Tibial nerve (tissue), 4 donors: ENCODE measurements at regions not wholly inside any gene's neighbourhood (a gene's known extent, or its start where the extent isn't known, plus 50 kb on each side); places are given as distances from the start of the nearest gene placed in this dataset.
A peak's percentile ranks its signal among the peaks of the same experiment; 100 is the strongest.

Source experiments
- DNase-seq, 2 donors: peaks; one replicate each; pipeline ENCODE4 v3.0.0-alpha.2; 2019; ENCODE audit warnings: low spot score in 2 of 2
- H3K27ac ChIP-seq, 4 donors: fragments of 200-600 bp; sonication (generic) in 3 of 4; one replicate each; pipeline ENCODE4 v1.5.1; 2017 to 2019; ENCODE audit warnings: mild to moderate bottlenecking in 1 of 4
- H3K27me3 ChIP-seq, 2 donors: fragments of 200-600 bp; sonication (generic) in 1 of 2; one replicate each; pipeline versions ENCODE4 v1.5.1 to v1.6.0; 2017 to 2019
- H3K36me3 ChIP-seq, 3 donors: fragments of 200-600 bp; sonication (generic); one replicate each; pipeline ENCODE4 v1.5.1; 2018 to 2019
- H3K4me1 ChIP-seq, 4 donors: fragments of 200-600 bp; sonication (generic) in 3 of 4; one replicate each; pipeline ENCODE4 v1.5.1; 2017 to 2019
- H3K4me3 ChIP-seq, 4 donors: fragments of 200-600 bp; sonication (generic) in 3 of 4; one replicate each; pipeline ENCODE4 v1.5.1; 2017 to 2019; ENCODE audit warnings: mild to moderate bottlenecking in 1 of 4, moderate library complexity in 1 of 4
- H3K9me3 ChIP-seq, 4 donors: fragments of 200-600 bp; sonication (generic) in 3 of 4; one replicate each; pipeline ENCODE4 v1.5.1; 2017 to 2019
- EP300 ChIP-seq, 2 donors: sonication (generic); formaldehyde crosslinking; IDR thresholded peaks; one replicate each; pipeline ENCODE4 v1.6.1; 2017; ENCODE audit warnings: antibody characterized with exemption in 2 of 2, mild to moderate bottlenecking in 1 of 2
- POLR2A ChIP-seq, 2 donors: fragments of 450-650 bp; IDR thresholded peaks; one replicate each; pipeline ENCODE4 v1.6.1; 2017; ENCODE audit warnings: antibody characterized with exemption in 2 of 2, mild to moderate bottlenecking in 2 of 2, moderate library complexity in 2 of 2
- WGBS, 2 donors: methylation state at CpG; one replicate each; pipeline ENCODE4 v1.1.5; 2018; 5-methylcytosine and 5-hydroxymethylcytosine counted together
- TF ChIP-seq, protein P1 (sequence below), 5 experiments: fragments of 200-600 bp in 3 of 5; fragments of 450-650 bp in 2 of 5; sonication (generic) in 3 of 5; IDR thresholded peaks; one replicate each; pipeline ENCODE4 v1.5.1; 2016 to 2019; ENCODE audit warnings: antibody characterized with exemption in 5 of 5, mild to moderate bottlenecking in 3 of 5, moderate library complexity in 2 of 5

DNA sequence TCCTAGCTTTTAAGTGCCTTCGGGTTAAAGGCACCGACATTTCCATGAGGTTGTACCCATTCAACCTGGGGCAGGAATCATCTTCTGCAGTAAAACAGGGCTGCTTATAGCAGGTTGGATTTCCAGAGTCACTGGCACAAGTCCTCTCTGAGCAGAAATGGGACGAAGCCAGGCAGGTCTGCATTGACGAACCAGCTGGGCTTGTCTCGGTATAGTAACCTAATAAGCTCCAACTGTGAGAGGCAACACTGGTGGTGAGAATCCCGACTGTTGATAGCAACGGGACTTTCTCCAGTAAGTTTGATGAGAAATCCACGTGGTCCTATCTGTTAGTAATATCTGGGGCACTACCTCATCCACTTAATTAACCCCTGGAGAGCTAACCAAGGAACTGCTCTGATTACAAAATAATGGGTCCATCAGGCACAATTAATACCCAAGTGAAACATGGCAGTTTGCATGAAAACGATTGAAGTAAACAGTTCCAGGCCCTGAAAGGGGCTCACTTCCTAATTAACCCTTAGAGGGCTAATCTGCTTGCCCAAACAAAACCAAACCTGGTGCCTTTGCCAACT is 491.0 kb upstream of the C9orf72 start:
- no peak overlapping the region for H3K27ac ChIP-seq
- no peaks in the 10 kb centered on the region for H3K27me3 ChIP-seq
- no peaks in the 10 kb centered on the region for H3K4me1 ChIP-seq
- no peak overlapping the region for H3K4me3 ChIP-seq
- DNase-seq, result no peak
- no peak for TF ChIP-seq EP300 (IDR thresholded peaks at IDR 0.05)
- TF ChIP-seq, protein P1, sequence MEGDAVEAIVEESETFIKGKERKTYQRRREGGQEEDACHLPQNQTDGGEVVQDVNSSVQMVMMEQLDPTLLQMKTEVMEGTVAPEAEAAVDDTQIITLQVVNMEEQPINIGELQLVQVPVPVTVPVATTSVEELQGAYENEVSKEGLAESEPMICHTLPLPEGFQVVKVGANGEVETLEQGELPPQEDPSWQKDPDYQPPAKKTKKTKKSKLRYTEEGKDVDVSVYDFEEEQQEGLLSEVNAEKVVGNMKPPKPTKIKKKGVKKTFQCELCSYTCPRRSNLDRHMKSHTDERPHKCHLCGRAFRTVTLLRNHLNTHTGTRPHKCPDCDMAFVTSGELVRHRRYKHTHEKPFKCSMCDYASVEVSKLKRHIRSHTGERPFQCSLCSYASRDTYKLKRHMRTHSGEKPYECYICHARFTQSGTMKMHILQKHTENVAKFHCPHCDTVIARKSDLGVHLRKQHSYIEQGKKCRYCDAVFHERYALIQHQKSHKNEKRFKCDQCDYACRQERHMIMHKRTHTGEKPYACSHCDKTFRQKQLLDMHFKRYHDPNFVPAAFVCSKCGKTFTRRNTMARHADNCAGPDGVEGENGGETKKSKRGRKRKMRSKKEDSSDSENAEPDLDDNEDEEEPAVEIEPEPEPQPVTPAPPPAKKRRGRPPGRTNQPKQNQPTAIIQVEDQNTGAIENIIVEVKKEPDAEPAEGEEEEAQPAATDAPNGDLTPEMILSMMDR (IDR thresholded peaks at IDR 0.05), result no peak
- TF ChIP-seq POLR2A (IDR thresholded peaks at IDR 0.05), result no peak
- WGBS, 2 donors, result 69 to 73% methylated on average over 9 of the region's 9 CpGs
- H3K36me3 ChIP-seq, result no peaks in the 10 kb centered on the region
- H3K9me3 ChIP-seq, result no peaks in the 10 kb centered on the region

DNA sequence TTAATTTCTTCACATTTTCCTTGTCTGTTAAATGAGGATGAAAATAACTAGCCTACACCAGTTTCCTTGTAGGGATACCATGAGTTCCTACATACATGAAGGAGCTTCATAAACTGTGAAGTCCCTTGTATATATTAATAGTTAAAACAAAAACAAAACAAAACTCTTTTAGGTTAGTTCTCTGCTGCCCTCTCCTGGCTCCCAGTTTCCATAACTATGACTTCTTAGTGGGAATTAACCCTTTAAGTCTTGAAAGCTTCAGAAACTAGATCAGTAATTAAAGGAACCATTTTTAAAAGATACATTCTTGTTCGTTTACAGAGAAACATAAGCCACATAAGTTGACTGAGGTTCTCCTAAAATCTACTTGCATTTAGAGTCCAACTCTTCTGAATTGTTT is 500.0 kb upstream of the C9orf72 start:
- no peaks in the 10 kb centered on the region for H3K9me3 ChIP-seq
- no peak overlapping the region for H3K4me3 ChIP-seq
- no peak for TF ChIP-seq EP300 (IDR thresholded peaks at IDR 0.05)
- no peak for TF ChIP-seq POLR2A (IDR thresholded peaks at IDR 0.05)
- TF ChIP-seq, protein P1 (IDR thresholded peaks at IDR 0.05), result peak; percentile 13 to 52 (median 28)
- no peaks in the 10 kb centered on the region for H3K36me3 ChIP-seq
- H3K27me3 ChIP-seq, result no peaks in the 10 kb centered on the region
- no peaks in the 10 kb centered on the region for H3K4me1 ChIP-seq
- 21 to 27% methylated on average over 1 of the region's 1 CpG for WGBS, 2 donors
- DNase-seq, result peak in 1 of 2 donors; percentile 38
- H3K27ac ChIP-seq, result no peak overlapping the region

DNA sequence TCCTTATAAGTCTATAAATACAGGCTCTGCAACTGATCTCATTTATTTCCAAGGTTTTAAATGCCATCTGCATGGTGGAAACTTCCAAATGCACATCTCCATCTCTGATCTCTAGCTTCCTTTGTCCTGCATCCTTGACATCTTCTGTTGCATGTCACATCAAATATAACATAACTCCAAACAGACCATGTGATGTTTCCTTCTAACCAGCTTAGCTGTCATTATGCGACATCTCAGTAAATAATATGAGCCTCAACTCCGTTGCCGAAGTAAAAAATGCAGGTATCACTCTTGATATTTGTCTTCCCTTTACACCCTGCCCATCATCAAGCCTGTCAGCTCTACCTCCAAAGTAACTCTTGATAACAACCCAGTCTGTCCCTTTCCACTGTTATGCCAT is 506.4 kb upstream of the C9orf72 start:
- TF ChIP-seq, protein P1 (IDR thresholded peaks at IDR 0.05), result no peak
- TF ChIP-seq POLR2A (IDR thresholded peaks at IDR 0.05), result no peak
- no peak for TF ChIP-seq EP300 (IDR thresholded peaks at IDR 0.05)

DNA sequence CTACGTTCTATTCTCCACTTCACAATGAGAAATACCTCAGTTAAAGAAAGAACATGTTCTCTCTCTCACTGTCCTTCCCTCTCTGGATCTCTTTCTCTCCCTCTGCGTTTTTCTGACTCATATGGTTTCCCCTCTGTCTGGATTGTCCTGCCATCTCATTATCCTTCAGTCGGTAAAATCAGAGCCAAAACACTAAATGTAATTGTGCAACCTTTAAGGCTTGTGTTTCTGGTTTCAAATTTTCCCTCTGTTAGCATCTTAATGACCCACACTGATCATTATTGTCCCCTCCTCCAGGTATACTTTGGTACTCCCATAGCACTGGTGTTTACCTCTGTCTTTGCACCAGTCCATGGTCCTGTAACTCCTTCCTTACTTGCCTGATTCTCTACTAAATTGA is 509.4 kb upstream of the C9orf72 start:
- no peaks in the 10 kb centered on the region for H3K36me3 ChIP-seq
- WGBS, 2 donors, result 71 to 73% methylated on average over 3 of the region's 3 CpGs
- H3K9me3 ChIP-seq, result no peaks in the 10 kb centered on the region
- no peak overlapping the region for H3K27ac ChIP-seq
- TF ChIP-seq, protein P1 (IDR thresholded peaks at IDR 0.05), result no peak
- TF ChIP-seq EP300 (IDR thresholded peaks at IDR 0.05) (no peak), POLR2A (IDR thresholded peaks at IDR 0.05) (no peak)
- DNase-seq, result no peak
- H3K27me3 ChIP-seq, result no peaks in the 10 kb centered on the region
- H3K4me1 ChIP-seq, result no peaks in the 10 kb centered on the region
- no peak overlapping the region for H3K4me3 ChIP-seq

More for the DNA sequence above, 506.4 kb upstream of the C9orf72 start:
- no peaks in the 10 kb centered on the region for H3K27me3 ChIP-seq
- H3K9me3 ChIP-seq, result no peaks in the 10 kb centered on the region
- H3K4me3 ChIP-seq, result no peak overlapping the region
- DNase-seq, result no peak
- no peaks in the 10 kb centered on the region for H3K4me1 ChIP-seq
- H3K36me3 ChIP-seq, result no peaks in the 10 kb centered on the region
- 96 to 97% methylated on average over 3 of the region's 3 CpGs for WGBS, 2 donors
- H3K27ac ChIP-seq, result no peak overlapping the region

DNA sequence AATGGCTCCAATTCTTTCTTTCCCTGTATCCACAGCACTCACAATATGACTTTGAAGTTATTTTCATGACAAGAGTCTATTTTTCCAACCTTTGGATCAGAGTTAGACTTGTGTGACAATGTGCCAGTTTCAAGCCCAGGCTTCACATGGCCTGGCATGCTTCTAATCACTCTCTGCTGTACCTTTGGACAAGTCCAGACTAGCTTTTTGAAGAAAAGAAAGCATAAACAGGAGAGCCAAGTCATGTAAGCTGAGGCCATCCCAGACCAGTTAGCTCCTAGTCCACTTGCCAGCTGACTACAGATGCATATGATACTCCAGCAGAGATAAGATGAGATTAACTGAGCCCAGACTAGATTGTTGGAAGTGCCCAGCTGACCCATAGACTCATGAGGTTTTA is 513.6 kb upstream of the C9orf72 start:
- no peak for DNase-seq
- Histone ChIP-seq H3K4me3 (no peak overlapping the region), H3K27me3 (no peaks in the 10 kb centered on the region), H3K4me1 (no peaks in the 10 kb centered on the region), H3K9me3 (no peaks in the 10 kb centered on the region), H3K36me3 (no peaks in the 10 kb centered on the region), H3K27ac (no peak overlapping the region)
- no peak for TF ChIP-seq POLR2A (IDR thresholded peaks at IDR 0.05)
- TF ChIP-seq, protein P1 (IDR thresholded peaks at IDR 0.05), result no peak
- no peak for TF ChIP-seq EP300 (IDR thresholded peaks at IDR 0.05)
